ENCODE measurements at regions not wholly inside any gene's neighbourhood (a gene's known extent, or its start where the extent isn't known, plus 50 kb on each side); places are given as distances from the start of the nearest gene placed in this dataset.
"Not testable (repeated sequence)": the region's sequence is repeated elsewhere in the genome, so short reads cannot be mapped to it uniquely, and the experiment has no call there.

DNA sequence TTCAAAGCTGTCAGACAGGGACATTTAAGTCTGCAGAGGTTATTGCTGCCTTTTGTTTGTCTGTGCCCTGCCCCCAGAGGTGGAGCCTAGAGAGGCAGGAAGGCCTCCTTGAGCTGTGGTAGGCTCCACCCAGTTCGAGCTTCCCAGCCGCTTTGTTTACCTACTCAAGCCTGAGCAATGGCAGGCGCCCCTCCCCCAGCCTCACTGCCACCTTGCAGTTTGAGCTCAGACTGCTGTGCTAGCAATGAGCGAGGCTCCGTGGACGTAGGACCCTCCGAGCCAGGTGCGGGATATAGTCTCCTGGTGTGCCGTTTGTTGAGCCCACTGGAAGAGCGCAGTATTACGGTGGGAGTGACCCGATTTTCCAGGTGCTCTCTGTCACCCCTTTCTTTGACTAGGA is 1193.9 kb downstream of the FAM181B start:
- TF ChIP-seq, protein P1, sequence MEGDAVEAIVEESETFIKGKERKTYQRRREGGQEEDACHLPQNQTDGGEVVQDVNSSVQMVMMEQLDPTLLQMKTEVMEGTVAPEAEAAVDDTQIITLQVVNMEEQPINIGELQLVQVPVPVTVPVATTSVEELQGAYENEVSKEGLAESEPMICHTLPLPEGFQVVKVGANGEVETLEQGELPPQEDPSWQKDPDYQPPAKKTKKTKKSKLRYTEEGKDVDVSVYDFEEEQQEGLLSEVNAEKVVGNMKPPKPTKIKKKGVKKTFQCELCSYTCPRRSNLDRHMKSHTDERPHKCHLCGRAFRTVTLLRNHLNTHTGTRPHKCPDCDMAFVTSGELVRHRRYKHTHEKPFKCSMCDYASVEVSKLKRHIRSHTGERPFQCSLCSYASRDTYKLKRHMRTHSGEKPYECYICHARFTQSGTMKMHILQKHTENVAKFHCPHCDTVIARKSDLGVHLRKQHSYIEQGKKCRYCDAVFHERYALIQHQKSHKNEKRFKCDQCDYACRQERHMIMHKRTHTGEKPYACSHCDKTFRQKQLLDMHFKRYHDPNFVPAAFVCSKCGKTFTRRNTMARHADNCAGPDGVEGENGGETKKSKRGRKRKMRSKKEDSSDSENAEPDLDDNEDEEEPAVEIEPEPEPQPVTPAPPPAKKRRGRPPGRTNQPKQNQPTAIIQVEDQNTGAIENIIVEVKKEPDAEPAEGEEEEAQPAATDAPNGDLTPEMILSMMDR (IDR thresholded peaks at IDR 0.05): not testable (repeated sequence)
- not testable (repeated sequence) for TF ChIP-seq POLR2A (IDR thresholded peaks at IDR 0.05)
